ENCODE measurements at regions not wholly inside any gene's neighbourhood (a gene's known extent, or its start where the extent isn't known, plus 50 kb on each side); places are given as distances from the start of the nearest gene placed in this dataset.

DNA sequence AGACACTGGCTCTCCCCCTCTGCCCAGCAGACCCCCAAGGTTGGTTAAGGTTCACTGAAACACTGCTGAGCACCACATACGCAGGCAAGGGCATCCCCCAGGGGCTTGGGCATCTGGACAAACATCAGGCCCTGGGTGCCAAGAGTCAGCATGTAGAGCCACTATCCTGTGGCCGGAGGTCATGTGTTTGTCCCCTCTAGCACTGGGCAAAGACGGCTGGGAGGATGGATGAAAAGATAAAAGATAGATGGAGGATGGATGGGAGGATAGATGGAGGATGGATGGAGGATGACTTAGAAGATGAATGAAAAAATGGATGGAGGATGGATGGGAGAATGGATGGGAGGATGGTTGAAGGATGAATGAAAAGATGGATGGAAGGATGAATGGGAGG is 216.8 kb upstream of the IER5L start:
- intact Hi-C loops (cut with DNase I), result no loop called here
- ATAC-seq (no peak), DNase-seq (no peak)
- no peaks in the 10 kb centered on the region for H3K27me3 ChIP-seq
- 52 to 62% methylated on average over 2 to 3 of the region's 3 CpGs for WGBS, 2 donors
- no peaks in the 10 kb centered on the region for H3K4me1 ChIP-seq
- no peak overlapping the region for H3K4me3 ChIP-seq
- no peaks in the 10 kb centered on the region for H3K9me3 ChIP-seq
- no peaks in the 10 kb centered on the region for H3K36me3 ChIP-seq (replicated peaks in 1 of 2; ENCODE audit: insufficient read depth in 1 of 2, low read depth in 2 of 2)
- H3K27ac ChIP-seq, result no peak overlapping the region
- TF ChIP-seq, protein P1, sequence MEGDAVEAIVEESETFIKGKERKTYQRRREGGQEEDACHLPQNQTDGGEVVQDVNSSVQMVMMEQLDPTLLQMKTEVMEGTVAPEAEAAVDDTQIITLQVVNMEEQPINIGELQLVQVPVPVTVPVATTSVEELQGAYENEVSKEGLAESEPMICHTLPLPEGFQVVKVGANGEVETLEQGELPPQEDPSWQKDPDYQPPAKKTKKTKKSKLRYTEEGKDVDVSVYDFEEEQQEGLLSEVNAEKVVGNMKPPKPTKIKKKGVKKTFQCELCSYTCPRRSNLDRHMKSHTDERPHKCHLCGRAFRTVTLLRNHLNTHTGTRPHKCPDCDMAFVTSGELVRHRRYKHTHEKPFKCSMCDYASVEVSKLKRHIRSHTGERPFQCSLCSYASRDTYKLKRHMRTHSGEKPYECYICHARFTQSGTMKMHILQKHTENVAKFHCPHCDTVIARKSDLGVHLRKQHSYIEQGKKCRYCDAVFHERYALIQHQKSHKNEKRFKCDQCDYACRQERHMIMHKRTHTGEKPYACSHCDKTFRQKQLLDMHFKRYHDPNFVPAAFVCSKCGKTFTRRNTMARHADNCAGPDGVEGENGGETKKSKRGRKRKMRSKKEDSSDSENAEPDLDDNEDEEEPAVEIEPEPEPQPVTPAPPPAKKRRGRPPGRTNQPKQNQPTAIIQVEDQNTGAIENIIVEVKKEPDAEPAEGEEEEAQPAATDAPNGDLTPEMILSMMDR (IDR thresholded peaks at IDR 0.05), result no peak
- TF ChIP-seq POLR2A (IDR thresholded peaks at IDR 0.05), result no peak

DNA sequence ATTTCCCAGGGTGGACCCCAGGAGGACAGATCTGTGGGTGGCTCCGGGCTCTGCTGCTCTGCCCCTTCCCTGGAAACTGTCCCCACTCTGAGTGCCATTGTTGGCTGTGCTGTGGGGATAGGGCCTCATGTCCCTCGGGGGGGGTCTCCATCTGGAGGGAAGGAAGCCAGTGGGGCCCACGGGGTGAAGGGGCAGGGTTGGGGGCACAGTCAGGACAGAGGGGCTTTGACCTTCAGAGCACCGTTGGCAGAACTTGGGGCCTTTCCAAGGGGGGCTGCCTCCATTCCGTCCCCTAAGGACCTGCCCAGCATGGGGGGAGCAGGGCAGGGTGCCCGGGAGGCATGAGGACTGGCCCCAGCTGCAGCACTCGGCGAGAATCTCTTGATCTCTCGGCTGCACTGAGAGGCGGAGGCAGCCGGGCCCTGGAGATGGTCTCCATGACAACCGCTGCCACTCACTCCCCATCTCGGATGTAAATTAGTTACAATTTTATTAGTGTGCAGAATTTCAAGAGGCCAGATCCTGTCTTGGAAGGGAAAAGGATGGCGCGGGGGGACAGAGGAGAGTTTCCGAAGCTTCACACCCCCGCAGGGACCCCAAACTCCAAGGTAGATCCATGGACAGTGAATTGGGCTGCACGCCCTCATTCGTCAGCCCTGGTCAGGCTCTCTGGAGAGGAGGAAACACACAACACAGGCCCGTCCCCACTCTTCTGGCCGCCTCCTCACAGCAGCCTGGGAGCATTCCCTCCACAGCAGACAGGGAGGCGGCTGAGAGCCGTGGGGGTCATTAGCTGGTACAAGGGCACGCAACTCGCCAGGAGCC is 216.2 kb upstream of the IER5L start:
- no peaks in the 10 kb centered on the region for H3K36me3 ChIP-seq (replicated peaks in 1 of 2; ENCODE audit: insufficient read depth in 1 of 2, low read depth in 2 of 2)

DNA sequence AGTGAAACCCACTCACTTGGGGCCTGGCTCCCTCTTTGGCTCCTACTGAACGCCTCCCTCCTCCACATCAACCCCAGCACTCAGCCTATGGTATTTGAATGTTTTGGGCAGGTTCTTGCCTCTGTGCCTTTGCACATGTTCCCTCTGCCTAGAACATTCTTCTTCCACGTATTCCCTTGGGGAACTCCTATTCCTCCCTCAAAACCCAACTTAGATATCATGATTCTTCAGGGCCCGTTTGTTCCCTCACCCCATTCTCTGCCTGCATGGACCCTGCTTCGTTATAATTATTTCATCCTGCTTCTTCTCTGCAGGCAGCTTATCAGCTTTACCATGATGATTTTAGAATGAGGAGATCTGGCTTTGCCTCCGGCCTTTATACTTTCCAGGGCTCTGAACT is 215.0 kb upstream of the IER5L start:
- intact Hi-C loops (cut with DNase I), result no loop called here

More for the DNA sequence above, 216.2 kb upstream of the IER5L start:
- Histone ChIP-seq H3K9me3 (no peaks in the 10 kb centered on the region), H3K27me3 (no peaks in the 10 kb centered on the region), H3K27ac (no peak overlapping the region), H3K4me1 (no peaks in the 10 kb centered on the region), H3K4me3 (no peak overlapping the region)
- DNase-seq (no peak), ATAC-seq (no peak)
- TF ChIP-seq, protein P1 (IDR thresholded peaks at IDR 0.05), result no peak
- TF ChIP-seq POLR2A (IDR thresholded peaks at IDR 0.05), result no peak
- intact Hi-C loops (cut with DNase I), result no loop called here
- 66% methylated on average over 15 to 25 of the region's 25 CpGs for WGBS, 2 donors

DNA sequence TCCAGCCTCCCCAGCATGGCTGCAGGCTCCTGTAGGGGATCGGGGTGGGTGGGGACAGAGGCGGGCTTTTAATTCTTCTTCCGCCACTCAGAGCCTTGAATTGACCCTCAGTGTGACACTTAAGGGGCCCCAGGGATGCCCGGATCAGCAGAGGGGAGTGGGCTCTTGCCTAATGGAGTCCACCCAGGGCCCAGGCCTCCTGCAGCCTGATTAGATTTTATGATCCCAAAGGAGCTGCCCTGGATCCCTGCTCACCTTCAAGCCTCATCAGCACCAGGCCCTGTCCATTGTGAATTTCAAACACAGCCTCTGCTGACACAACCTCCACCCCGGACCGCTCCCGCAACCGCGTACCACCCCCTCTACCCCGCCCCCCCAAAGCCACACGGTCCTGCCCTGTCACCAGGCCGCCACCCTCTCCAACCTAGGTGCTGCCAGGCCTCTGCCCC is 214.1 kb upstream of the IER5L start:
- ATAC-seq (no peak), DNase-seq (no peak)
- intact Hi-C loops (cut with DNase I), result no loop called here
- H3K9me3 ChIP-seq, result no peaks in the 10 kb centered on the region
- no peaks in the 10 kb centered on the region for H3K36me3 ChIP-seq (replicated peaks in 1 of 2; ENCODE audit: insufficient read depth in 1 of 2, low read depth in 2 of 2)
- 79 to 90% methylated on average over 9 to 11 of the region's 12 CpGs for WGBS, 2 donors
- TF ChIP-seq, protein P1 (IDR thresholded peaks at IDR 0.05), result no peak
- TF ChIP-seq POLR2A (IDR thresholded peaks at IDR 0.05), result no peak
- no peak overlapping the region for H3K4me3 ChIP-seq
- no peaks in the 10 kb centered on the region for H3K27me3 ChIP-seq
- no peak overlapping the region for H3K27ac ChIP-seq
- H3K4me1 ChIP-seq, result no peaks in the 10 kb centered on the region

More for the DNA sequence above, 215.0 kb upstream of the IER5L start:
- Histone ChIP-seq H3K4me1 (no peaks in the 10 kb centered on the region), H3K4me3 (no peak overlapping the region), H3K9me3 (no peaks in the 10 kb centered on the region), H3K27ac (no peak overlapping the region), H3K36me3 (replicated peaks in 1 of 2; ENCODE audit: insufficient read depth in 1 of 2, low read depth in 2 of 2) (no peaks in the 10 kb centered on the region), H3K27me3 (no peaks in the 10 kb centered on the region)
- whole genome bisulfite sequencing, 2 donors, result 84% methylated on average over 5 of the region's 5 CpGs
- TF ChIP-seq, protein P1 (IDR thresholded peaks at IDR 0.05), result no peak
- no peak for TF ChIP-seq POLR2A (IDR thresholded peaks at IDR 0.05)
- no peak for DNase-seq
- no peak for ATAC-seq

DNA sequence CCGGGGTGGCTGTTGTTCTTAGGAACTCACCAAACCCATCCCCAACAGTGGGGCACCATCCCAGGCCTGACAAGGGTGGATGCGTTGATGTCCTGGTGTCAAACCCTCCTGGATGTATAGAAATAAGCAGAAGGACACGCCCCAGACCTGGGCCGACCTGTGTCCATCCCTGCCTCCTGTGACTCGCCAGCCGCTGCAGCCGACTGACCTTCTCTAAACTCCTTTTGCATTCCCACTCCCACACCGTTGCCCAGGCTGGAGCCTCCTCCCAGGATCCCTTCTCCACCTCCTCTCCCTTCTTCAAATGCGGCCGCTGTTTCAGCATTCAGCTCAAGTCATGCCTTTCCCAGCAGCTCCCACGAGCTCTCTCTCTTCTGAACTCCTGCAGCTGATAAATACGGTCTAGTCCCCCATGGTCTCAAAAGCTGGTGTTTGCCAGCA is 213.2 kb upstream of the IER5L start:
- Histone ChIP-seq H3K36me3 (replicated peaks in 1 of 2; ENCODE audit: insufficient read depth in 1 of 2, low read depth in 2 of 2) (no peaks in the 10 kb centered on the region), H3K27me3 (no peaks in the 10 kb centered on the region), H3K4me1 (no peaks in the 10 kb centered on the region), H3K4me3 (no peak overlapping the region), H3K27ac (no peak overlapping the region), H3K9me3 (no peaks in the 10 kb centered on the region)
- ATAC-seq (no peak), DNase-seq (no peak)
- intact Hi-C loops (cut with DNase I), result no loop called here
- TF ChIP-seq POLR2A (IDR thresholded peaks at IDR 0.05), result no peak
- TF ChIP-seq, protein P1 (IDR thresholded peaks at IDR 0.05), result no peak
- WGBS, 2 donors, result 87 to 89% methylated on average over 12 of the region's 12 CpGs

Data from body of pancreas (tissue), 4 donors.